ENCODE measurements at regions not wholly inside any gene's neighbourhood (a gene's known extent, or its start where the extent isn't known, plus 50 kb on each side); places are given as distances from the start of the nearest gene placed in this dataset.

DNA sequence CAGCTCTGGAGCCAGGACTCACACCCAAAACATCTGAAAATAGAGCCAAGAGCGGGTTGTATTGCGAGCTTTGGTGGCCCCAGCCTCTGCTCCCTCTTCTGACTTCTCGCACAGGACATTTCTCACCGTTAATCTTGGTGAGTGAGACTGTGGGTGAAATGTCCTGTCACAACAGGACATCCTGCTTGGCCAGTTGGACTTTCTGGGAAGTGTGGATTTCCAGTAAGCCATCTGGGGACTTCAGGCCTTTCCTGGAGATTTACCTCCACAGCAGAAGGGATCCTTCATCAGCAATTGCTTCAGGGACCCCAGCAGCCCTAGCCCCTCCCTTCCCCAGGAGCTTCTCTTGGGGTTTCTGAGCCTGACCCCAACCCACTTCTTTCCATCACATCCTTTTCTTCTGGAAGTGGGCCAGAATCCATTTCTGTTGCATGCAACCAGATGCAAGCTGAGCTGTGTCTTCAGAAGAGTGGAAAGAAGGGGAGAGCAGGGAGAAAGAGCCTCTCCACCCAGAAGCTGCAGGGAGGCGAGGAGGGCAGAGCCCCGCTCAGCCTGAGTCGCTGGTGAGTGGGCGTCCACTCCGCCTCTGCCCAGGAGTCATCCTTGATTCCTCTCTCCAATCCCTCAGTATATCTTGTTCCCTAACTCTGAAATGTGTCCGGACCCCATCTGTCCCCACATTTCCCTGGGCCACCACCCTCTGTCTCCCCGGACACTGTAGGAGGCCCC, 50.3 kb upstream of the GADD45G start:
- no peak for DNase-seq
- in situ Hi-C loops (cut with HindIII; ENCODE audit: low pct_ligation_motif_present, low pct_unique_long_range_greater_than_20kb, low sequenced_read_pairs) = loop anchor here (25.0 kb wide), 1 partner anchor 167 kb away; no protein-coding TSS in a partner anchor

DNA sequence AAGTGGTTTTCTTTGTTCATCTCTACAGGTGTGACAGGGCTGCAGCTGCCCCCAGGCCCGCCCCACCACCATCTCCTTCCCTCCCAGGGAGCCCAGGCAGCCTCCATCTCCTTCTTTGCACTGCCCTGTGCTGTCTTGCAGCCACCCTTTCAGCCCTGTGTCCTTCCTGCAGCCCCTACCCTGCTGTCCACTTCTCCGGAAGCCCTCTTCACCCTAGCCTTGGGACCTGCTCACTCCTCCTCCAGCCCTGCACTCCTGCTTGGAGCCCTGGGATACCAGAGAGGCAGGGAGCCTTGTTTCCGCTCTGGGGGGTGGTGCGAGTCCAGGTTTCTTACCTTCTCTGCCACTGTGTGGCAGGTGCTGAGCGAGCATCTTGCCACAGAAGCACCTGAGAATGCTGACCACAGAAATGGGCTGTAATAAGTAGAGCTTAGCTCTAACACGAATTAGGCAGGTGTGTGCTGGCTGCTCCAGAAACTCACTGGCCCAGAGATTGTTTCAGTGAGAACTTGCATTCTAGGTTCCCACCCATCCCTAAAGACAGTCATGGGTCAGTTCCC, 51.3 kb upstream of the GADD45G start:
- DNase-seq = no peak
- in situ Hi-C loops (cut with HindIII; ENCODE audit: low pct_ligation_motif_present, low pct_unique_long_range_greater_than_20kb, low sequenced_read_pairs) = loop anchor here (25.0 kb wide), 1 partner anchor 166 kb away; no protein-coding TSS in a partner anchor

DNA sequence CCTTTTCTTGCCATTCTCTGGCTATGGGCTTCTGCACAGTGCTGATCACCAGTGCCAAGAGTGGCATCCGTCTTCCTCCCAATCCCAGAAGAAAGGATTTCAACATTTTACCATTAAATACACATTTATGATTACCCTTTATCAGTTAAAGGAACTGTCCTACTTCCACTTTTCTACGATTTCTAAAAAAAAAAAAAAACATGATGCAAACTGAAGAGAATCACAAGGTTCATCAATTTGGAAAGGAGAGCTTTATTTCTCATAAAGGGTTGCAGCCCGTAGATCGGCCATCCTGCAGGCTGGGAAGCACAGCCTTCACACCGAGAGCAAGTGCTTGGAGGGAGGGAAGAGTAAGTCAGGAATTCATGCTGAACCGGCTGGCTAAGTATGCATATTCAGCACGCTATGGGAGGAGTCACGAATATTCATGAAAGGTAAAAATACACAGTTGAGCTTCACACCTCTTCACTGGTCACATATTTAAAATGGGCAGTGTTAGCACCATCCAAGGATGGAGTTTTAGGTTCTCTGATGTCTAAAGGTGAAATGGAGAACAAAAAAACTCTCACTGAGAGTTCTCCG, 52.5 kb upstream of the SEMA4D start:
- no peak for DNase-seq
- in situ Hi-C loops (cut with HindIII; ENCODE audit: low pct_ligation_motif_present, low pct_unique_long_range_greater_than_20kb, low sequenced_read_pairs) = loop anchor here (25.0 kb wide), 1 partner anchor 163 kb away; no protein-coding TSS in a partner anchor

DNA sequence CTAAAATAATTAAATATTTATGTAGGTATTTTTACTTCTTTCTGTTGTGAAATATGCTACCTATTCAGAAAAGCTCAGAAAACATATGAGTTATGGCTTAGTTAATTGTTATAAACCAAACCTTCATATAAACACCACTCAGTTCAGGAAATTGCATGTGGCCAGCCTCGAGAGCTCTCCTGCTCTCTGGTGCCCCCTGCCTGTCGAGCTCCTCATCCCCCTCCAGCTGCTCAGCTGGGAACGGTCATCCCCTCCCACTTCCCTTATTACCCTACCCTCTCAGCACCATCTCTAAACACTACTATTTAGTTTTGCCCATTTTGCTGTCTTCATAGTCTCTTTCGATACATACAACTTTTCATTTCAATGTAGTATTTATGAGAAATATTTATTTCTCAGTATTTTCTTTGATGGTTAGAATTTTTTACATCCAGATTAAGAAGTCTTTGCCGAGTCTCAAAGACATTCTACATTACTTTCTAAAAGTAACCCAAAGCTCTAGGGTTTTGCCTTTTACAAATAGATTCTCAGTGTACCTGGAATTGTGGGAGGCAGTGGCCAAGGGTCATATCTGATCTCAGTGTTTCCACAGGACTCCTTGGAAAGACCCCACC, 51.2 kb upstream of the SEMA4D start:
- in situ Hi-C loops (cut with HindIII; ENCODE audit: low pct_ligation_motif_present, low pct_unique_long_range_greater_than_20kb, low sequenced_read_pairs) = no loop called here
- DNase-seq = peak; percentile 67

DNA sequence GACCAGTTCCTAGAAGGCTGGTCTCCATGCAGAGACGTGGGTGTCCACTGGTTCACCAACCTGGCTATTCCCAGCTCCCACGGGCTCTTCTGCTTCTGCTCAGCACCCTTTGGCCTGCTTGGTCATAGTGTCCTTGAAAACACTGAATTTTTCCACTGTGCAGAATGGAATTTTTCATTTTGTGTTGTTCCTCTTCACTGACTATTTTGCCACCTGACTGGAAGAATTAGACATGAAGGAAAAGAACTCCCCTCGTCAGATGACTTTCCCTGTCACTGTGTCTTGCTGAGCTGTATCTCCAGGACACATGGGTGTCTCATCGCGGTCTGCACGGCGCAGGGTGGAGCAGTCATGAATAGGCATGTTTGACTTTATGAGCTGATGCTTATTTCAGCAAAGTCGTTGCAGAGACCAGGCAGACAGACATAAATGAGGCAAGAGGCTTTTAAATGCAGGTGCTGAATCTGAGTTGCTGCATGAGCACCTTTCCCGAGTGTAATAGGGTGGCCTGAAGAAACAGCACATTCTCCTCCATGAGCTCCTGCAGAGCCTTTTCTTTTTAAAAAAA, 50.2 kb upstream of the SEMA4D start:
- in situ Hi-C loops (cut with HindIII; ENCODE audit: low pct_ligation_motif_present, low pct_unique_long_range_greater_than_20kb, low sequenced_read_pairs) = no loop called here
- no peak for DNase-seq
